IMR-90 (cell line): ENCODE measurements at regions not wholly inside any gene's neighbourhood (a gene's known extent, or its start where the extent isn't known, plus 50 kb on each side); places are given as distances from the start of the nearest gene placed in this dataset.

Source experiments
- MXI1 ChIP-seq: IDR thresholded peaks from 2 replicates; pipeline ENCODE4 v1.6.1; 2012; ENCODE audit warnings: low read depth, mild to moderate bottlenecking, low read length, moderate library complexity, borderline replicate concordance
- POLR2A ChIP-seq: IDR thresholded peaks from 2 replicates; pipeline ENCODE4 v1.6.1; 2012; ENCODE audit warnings: mild to moderate bottlenecking, low read depth, low read length
- TF ChIP-seq, protein P1 (sequence below): conservative IDR thresholded peaks from 2 replicates; pipeline ENCODE4 v1.5.1; 2012; ENCODE audit warnings: mild to moderate bottlenecking, low read depth, low read length, improper control_type of control experiment

DNA sequence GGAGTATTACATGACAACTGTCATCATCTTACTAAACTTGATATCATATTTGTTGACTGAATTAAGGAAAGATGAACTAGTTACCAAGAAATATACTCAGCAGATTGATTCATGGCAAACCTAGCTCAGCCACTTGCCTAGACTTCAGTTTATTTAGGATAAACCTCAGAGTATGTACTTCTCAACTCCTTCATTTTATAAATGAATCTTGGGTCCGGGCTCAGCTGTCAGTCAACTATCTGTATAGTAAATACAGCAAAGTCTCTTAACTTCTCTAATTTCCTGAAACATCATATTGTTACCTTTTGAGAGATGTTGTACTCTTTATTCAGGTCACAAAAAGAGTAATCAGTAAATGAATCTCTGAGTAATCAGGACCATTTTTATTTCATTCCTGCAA, 211.0 kb upstream of the KLF14 start:
- TF ChIP-seq POLR2A (no peak), MXI1 (no peak)
- TF ChIP-seq, protein P1, sequence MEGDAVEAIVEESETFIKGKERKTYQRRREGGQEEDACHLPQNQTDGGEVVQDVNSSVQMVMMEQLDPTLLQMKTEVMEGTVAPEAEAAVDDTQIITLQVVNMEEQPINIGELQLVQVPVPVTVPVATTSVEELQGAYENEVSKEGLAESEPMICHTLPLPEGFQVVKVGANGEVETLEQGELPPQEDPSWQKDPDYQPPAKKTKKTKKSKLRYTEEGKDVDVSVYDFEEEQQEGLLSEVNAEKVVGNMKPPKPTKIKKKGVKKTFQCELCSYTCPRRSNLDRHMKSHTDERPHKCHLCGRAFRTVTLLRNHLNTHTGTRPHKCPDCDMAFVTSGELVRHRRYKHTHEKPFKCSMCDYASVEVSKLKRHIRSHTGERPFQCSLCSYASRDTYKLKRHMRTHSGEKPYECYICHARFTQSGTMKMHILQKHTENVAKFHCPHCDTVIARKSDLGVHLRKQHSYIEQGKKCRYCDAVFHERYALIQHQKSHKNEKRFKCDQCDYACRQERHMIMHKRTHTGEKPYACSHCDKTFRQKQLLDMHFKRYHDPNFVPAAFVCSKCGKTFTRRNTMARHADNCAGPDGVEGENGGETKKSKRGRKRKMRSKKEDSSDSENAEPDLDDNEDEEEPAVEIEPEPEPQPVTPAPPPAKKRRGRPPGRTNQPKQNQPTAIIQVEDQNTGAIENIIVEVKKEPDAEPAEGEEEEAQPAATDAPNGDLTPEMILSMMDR = no peak
